Spleen (tissue), 7 donors: ENCODE measurements at regions not wholly inside any gene's neighbourhood (a gene's known extent, or its start where the extent isn't known, plus 50 kb on each side); places are given as distances from the start of the nearest gene placed in this dataset.

Source experiments
- POLR2A ChIP-seq, 3 donors: fragments of 450-650 bp; IDR thresholded peaks; one replicate each; pipeline ENCODE4 v1.5.1; 2017; ENCODE audit warnings: antibody characterized with exemption in 3 of 3, mild to moderate bottlenecking in 1 of 3
- POLR2AphosphoS5 ChIP-seq, 3 donors: sonication (generic); formaldehyde crosslinking; IDR thresholded peaks; one replicate each; pipeline ENCODE4 v1.5.1; 2017; ENCODE audit warnings: antibody characterized with exemption in 3 of 3
- TF ChIP-seq, protein P1 (sequence below), 11 experiments: fragments of 200-600 bp in 7 of 11; fragments of 450-650 bp in 4 of 11; sonication (generic) in 4 of 11; IDR thresholded peaks in 8 of 11; conservative IDR thresholded peaks in 3 of 11; 1 replicate in 7 of 11; 2 replicates in 4 of 11; pipeline versions ENCODE4 v1.4.0 to v1.8.0; 2016 to 2021; ENCODE audit warnings: antibody characterized with exemption in 11 of 11, inconsistent platforms in 4 of 11, mild to moderate bottlenecking in 1 of 11
- donor health status: DM: no; HTN: no; CAD: no; lungs with moderate emphysema.
- donor health status: DM: no; HTN: no; CAD: no.
- donor health status: DM: no; HTN: no; CAD: no.

DNA sequence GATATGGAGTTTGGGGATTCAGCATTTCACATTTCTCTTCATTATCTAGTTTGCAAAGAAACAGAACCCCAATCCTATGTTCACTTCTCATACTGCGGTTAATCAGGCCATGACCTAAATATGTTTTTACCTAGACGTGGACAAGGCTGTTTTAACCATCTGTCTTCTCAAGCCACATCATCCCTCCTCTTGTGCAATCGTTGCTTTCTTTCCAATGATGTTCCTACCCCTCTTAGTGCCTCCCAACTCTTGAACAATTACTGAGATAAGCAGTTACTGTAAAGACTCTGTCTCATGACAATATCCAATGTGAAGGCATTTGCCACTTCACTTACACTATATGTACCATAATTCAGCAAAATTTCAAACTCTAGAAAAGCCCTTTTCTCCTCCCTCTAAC, 406.2 kb downstream of the LIG4 start:
- TF ChIP-seq, protein P1, sequence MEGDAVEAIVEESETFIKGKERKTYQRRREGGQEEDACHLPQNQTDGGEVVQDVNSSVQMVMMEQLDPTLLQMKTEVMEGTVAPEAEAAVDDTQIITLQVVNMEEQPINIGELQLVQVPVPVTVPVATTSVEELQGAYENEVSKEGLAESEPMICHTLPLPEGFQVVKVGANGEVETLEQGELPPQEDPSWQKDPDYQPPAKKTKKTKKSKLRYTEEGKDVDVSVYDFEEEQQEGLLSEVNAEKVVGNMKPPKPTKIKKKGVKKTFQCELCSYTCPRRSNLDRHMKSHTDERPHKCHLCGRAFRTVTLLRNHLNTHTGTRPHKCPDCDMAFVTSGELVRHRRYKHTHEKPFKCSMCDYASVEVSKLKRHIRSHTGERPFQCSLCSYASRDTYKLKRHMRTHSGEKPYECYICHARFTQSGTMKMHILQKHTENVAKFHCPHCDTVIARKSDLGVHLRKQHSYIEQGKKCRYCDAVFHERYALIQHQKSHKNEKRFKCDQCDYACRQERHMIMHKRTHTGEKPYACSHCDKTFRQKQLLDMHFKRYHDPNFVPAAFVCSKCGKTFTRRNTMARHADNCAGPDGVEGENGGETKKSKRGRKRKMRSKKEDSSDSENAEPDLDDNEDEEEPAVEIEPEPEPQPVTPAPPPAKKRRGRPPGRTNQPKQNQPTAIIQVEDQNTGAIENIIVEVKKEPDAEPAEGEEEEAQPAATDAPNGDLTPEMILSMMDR (IDR thresholded peaks at IDR 0.05 in 8 of 11, conservative IDR thresholded peaks at IDR 0.05 in 3 of 11): no peak
- no peak for TF ChIP-seq POLR2A (IDR thresholded peaks at IDR 0.05)
- TF ChIP-seq POLR2AphosphoS5 (IDR thresholded peaks at IDR 0.05): no peak
